ENCODE measurements at regions not wholly inside any gene's neighbourhood (a gene's known extent, or its start where the extent isn't known, plus 50 kb on each side); places are given as distances from the start of the nearest gene placed in this dataset.

GRCh38 chr6:95768539-95768938 lies 191.2 kb downstream of the MANEA start:
- TF ChIP-seq CTCF (IDR thresholded peaks at IDR 0.05; ENCODE audit: low read depth, low read length), result no peak
- H3K4me3 ChIP-seq (ENCODE audit: low read depth, low read length), result no peak overlapping the region

DNA sequence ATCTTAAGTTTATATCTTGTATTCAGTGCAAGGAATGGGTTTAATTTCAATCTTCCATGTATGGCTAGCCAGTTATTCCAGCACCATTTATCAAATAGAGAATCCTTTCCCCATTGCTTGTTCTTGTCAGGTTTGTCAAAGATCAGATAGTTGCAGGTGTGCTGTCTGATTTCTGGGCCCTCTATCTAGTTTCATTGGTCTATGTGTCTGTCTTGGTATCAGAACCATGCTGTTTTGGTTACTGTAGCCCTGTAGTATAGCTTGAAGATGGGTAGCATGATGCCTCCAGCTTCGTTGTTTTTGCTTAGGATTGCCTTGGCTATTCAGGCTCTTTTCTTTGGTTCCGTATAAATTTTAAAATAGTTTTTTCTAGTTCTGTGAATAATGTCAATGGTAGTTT lies 200.0 kb downstream of the MANEA start:
- no peak for TF ChIP-seq CTCF (IDR thresholded peaks at IDR 0.05; ENCODE audit: low read depth, low read length)
- no peak overlapping the region for H3K4me3 ChIP-seq (ENCODE audit: low read depth, low read length)

GRCh38 chr6:95780037-95780436 lies 202.7 kb downstream of the MANEA start:
- no peak overlapping the region for H3K4me3 ChIP-seq (ENCODE audit: low read depth, low read length)
- TF ChIP-seq CTCF (IDR thresholded peaks at IDR 0.05; ENCODE audit: low read depth, low read length), result no peak

DNA sequence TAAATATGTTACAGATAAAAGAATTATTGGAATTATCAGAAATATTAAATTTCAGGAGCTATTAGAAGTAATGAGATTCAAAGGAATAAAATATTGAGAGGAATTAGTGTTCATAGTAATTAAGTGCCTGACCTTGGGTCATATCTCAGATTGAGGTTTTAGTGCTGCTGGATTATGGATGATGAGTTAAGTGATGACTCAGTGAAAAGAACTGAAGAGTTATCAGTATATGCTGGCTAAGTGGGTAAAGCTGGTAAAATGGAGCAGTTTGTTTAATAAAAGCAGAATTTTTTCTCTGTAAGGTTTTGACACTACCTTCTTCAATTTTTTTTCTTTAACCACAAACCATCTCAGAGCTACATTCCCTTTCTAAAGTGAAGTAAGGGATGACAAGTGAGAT lies 206.7 kb downstream of the MANEA start:
- TF ChIP-seq CTCF (IDR thresholded peaks at IDR 0.05; ENCODE audit: low read depth, low read length), result no peak

DNA sequence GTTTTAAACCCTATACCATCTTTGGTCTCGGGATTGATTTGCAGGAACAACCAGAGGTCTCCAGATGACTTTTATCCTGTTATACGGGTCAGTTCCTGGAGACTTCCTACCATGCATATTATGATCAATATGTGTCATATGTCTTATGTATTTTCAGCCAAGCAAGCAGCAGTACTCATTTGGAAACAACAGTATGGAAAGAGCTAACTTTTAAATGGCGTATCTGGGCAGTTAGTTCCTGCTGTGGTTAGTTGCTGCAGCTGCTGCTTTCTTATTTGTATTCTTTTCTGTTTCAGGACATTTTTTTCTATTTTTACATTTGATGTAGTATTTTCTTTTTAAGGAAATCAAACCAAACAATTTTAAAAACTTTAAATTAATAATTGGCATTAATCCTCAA lies 207.5 kb downstream of the MANEA start:
- H3K4me3 ChIP-seq (ENCODE audit: low read depth, low read length), result no peak overlapping the region

More for the DNA sequence above, 206.7 kb downstream of the MANEA start:
- no peak overlapping the region for H3K4me3 ChIP-seq (ENCODE audit: low read depth, low read length)

GRCh38 chr6:95785785-95786184 lies 208.4 kb downstream of the MANEA start:
- H3K4me3 ChIP-seq (ENCODE audit: low read depth, low read length), result no peak overlapping the region
- no peak for TF ChIP-seq CTCF (IDR thresholded peaks at IDR 0.05; ENCODE audit: low read depth, low read length)

More for the DNA sequence above, 207.5 kb downstream of the MANEA start:
- no peak for TF ChIP-seq CTCF (IDR thresholded peaks at IDR 0.05; ENCODE audit: low read depth, low read length)

DNA sequence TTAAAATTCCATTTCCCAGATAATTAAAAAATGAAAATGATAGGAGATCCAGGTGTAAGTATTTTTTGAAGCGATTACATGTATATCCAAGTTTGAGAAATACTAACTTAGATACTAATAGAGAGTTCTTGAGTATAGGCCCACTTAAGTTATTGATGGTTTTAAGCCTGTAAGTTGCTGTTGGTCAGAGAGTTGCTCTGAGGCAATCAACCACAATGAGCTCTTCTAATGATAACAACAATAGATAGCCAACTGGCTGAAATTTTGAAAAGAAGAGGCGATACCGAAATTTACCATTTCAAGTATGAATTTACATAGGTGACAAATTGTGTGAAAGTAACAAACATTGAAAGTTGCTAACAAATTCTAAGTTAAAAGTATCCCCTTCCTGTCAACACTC lies 209.5 kb downstream of the MANEA start:
- H3K4me3 ChIP-seq (ENCODE audit: low read depth, low read length), result no peak overlapping the region
- TF ChIP-seq CTCF (IDR thresholded peaks at IDR 0.05; ENCODE audit: low read depth, low read length), result no peak
